K562 (cell line): ENCODE measurements at regions not wholly inside any gene's neighbourhood (a gene's known extent, or its start where the extent isn't known, plus 50 kb on each side); places are given as distances from the start of the nearest gene placed in this dataset.

Experiments
- ATAC-seq: fragments of 200-7000 bp; cut with Tn5 transposase; 3 replicates; pipeline ENCODE4 v1.9.1; 2020; ENCODE audit warnings: moderate library complexity
- BruUV-seq: library from RNA; stranded (reverse); fragments of 400-500 nt; replicated peaks from 2 replicates; lab custom pipeline; 2021; lab: Mats Ljungman, UMichigan
- CTCF ChIA-PET: fragments of 300-600 bp; formaldehyde crosslinking; extraction: SDS; loops from one replicate; lab custom pipeline; 2021; ENCODE audit warnings: low intra/inter-chr PET ratio; lab: Yijun Ruan, JAX
- POLR2A ChIA-PET: fragments of 300-600, 350-650 bp; sonication (Branson Sonifier 250); formaldehyde crosslinking; extraction: SDS; loops from one replicate; lab custom pipeline; 2021; ENCODE audit warnings: antibody characterized with exemption, inconsistent platforms; lab: Yijun Ruan, JAX
- DNase-seq, 4 experiments: peaks; one replicate each; pipeline versions ENCODE4 v3.0.0 to v3.0.0-alpha.2; 2011 to 2018; ENCODE audit warnings: low spot score in 3 of 4, mixed read lengths in 3 of 4; ENCODE audit errors: extremely low read depth in 1 of 4
- FAIRE-seq: peaks from 2 replicates; lab custom pipeline; 2011; peaks lifted over from hg19 to GRCh38; lab: Jason Lieb, UNC
- H2AFZ ChIP-seq: 2 replicates; pipeline ENCODE4 v1.6.0; 2011; ENCODE audit warnings: low read depth, low read length, control low read depth, inconsistent platforms
- H3K27ac ChIP-seq: fragments of 200-600 bp; 3 replicates; pipeline ENCODE4 v1.8.0; 2011; ENCODE audit warnings: low read depth, mild to moderate bottlenecking, control low read depth, inconsistent platforms, low read length, moderate library complexity, mixed read lengths; ENCODE audit errors: extremely low read depth
- H3K27me3 ChIP-seq, 2 experiments: fragments of 300-600 bp in 1 of 2; 2 replicates in 1 of 2; 3 replicates in 1 of 2; pipeline versions ENCODE4 v1.6.0 to v1.8.0; 2011; ENCODE audit warnings: inconsistent platforms in 2 of 2, low read length in 2 of 2, mild to moderate bottlenecking in 1 of 2, mixed read lengths in 1 of 2, moderate library complexity in 1 of 2; ENCODE audit not compliant: control insufficient read depth in 2 of 2, insufficient read depth in 2 of 2
- H3K36me3 ChIP-seq: fragments of 300-600 bp; 3 replicates; pipeline ENCODE4 v1.8.0; 2011; ENCODE audit warnings: mild to moderate bottlenecking, low read length, inconsistent platforms; ENCODE audit not compliant: control insufficient read depth, insufficient read depth
- H3K4me1 ChIP-seq, 2 experiments: fragments of 200-600 bp in 1 of 2; replicated peaks in 1 of 2; 2 replicates in 1 of 2; 3 replicates in 1 of 2; pipeline versions ENCODE4 v1.5.1 to v1.8.0; 2011; ENCODE audit warnings: inconsistent platforms in 2 of 2, low read length in 2 of 2, mild to moderate bottlenecking in 1 of 2, mixed read lengths in 1 of 2, moderate library complexity in 1 of 2; ENCODE audit not compliant: control insufficient read depth in 2 of 2, insufficient read depth in 2 of 2
- H3K4me2 ChIP-seq: 2 replicates; pipeline ENCODE4 v1.6.1; 2011; ENCODE audit warnings: low read length, control low read depth, inconsistent platforms, mixed read lengths; ENCODE audit not compliant: insufficient read depth
- H3K4me3 ChIP-seq: fragments of 200-600 bp; sonication (generic), shearing (Covaris generic); 2 replicates; pipeline ENCODE4 v1.5.1; 2016; ENCODE audit warnings: control low read depth, inconsistent platforms
- H3K79me2 ChIP-seq: fragments of 200-600 bp; 3 replicates; pipeline ENCODE4 v1.8.0; 2011; ENCODE audit warnings: low read length, inconsistent platforms; ENCODE audit not compliant: control insufficient read depth, insufficient read depth
- H3K9ac ChIP-seq, 2 experiments: 2 replicates each; pipeline versions ENCODE4 v1.6.0 to v1.6.1; 2011; ENCODE audit warnings: low read depth in 2 of 2, low read length in 2 of 2, control low read depth in 1 of 2, inconsistent platforms in 1 of 2, mild to moderate bottlenecking in 1 of 2, mixed read lengths in 1 of 2; ENCODE audit not compliant: insufficient read depth in 1 of 2
- H3K9me1 ChIP-seq: one replicate; pipeline ENCODE4 v1.6.0; 2011; ENCODE audit warnings: inconsistent platforms, mild to moderate bottlenecking, low read length, moderate library complexity; ENCODE audit not compliant: control insufficient read depth, insufficient read depth
- H3K9me3 ChIP-seq: replicated peaks from 2 replicates; pipeline ENCODE4 v1.5.1; 2011; ENCODE audit warnings: low read depth, low read length, inconsistent platforms; ENCODE audit not compliant: control insufficient read depth, insufficient read depth
- H4K20me1 ChIP-seq: replicated peaks from 2 replicates; pipeline ENCODE4 v1.6.1; 2011; ENCODE audit warnings: low read length, inconsistent platforms, mixed read lengths; ENCODE audit not compliant: control insufficient read depth, insufficient read depth
- ATF3 ChIP-seq, 2 experiments: fragments of 450-650 bp in 1 of 2; sonication (generic) in 1 of 2; formaldehyde crosslinking in 1 of 2; IDR thresholded peaks in 1 of 2; conservative IDR thresholded peaks in 1 of 2; 2 replicates each; pipeline versions ENCODE4 v1.6.1 to v1.8.1; 2016 to 2023; ENCODE audit warnings: mild to moderate bottlenecking in 2 of 2, moderate library complexity in 2 of 2, inconsistent platforms in 1 of 2, missing genetic modification reagents in 1 of 2
- BCOR ChIP-seq: fragments of 450-650 bp; IDR thresholded peaks from 2 replicates; pipeline ENCODE4 v1.6.1; 2016
- CREM ChIP-seq: IDR thresholded peaks from 2 replicates; pipeline ENCODE4 v1.6.1; 2014; ENCODE audit warnings: antibody characterized with exemption, low read depth
- FOSL1 ChIP-seq: fragments of 200-800 bp; sonication (Bioruptor generic); conservative IDR thresholded peaks from 2 replicates; pipeline ENCODE4 v1.6.1; 2016; ENCODE audit warnings: missing genetic modification characterization, missing compliant biosample characterization
- HDAC6 ChIP-seq: IDR thresholded peaks from 2 replicates; pipeline ENCODE4 v1.6.1; 2012; ENCODE audit warnings: low read depth, mild to moderate bottlenecking, control low read depth, inconsistent platforms, low read length, moderate library complexity
- HMBOX1 ChIP-seq: sonication (generic); IDR thresholded peaks from 2 replicates; pipeline ENCODE4 v1.6.1; 2016
- JUND ChIP-seq, 2 experiments: IDR thresholded peaks; 2 replicates in 1 of 2; 3 replicates in 1 of 2; pipeline ENCODE4 v1.6.1; 2011; ENCODE audit warnings: borderline replicate concordance in 2 of 2, low read depth in 2 of 2, low read length in 2 of 2, improper control_type of control experiment in 1 of 2, missing biosample characterization in 1 of 2, missing genetic modification characterization in 1 of 2, missing genetic modification reagents in 1 of 2
- REST ChIP-seq, 2 experiments: fragments of 450-650 bp; formaldehyde crosslinking in 1 of 2; IDR thresholded peaks; 2 replicates each; pipeline versions ENCODE4 v1.4.0 to v1.6.1; 2014 to 2020; ENCODE audit warnings: mild to moderate bottlenecking in 2 of 2, borderline replicate concordance in 1 of 2, low read depth in 1 of 2
- RFX1 ChIP-seq: fragments of 450-650 bp; IDR thresholded peaks from 2 replicates; pipeline ENCODE4 v1.6.1; 2016; ENCODE audit warnings: mild to moderate bottlenecking, moderate library complexity
- SOX6 ChIP-seq: fragments of 450-650 bp; IDR thresholded peaks from 2 replicates; pipeline ENCODE4 v1.6.1; 2014; ENCODE audit warnings: mild to moderate bottlenecking
- WGBS: fragments of 100-300 bp; shearing (Covaris generic); methylation state at CpG from one replicate; pipeline ENCODE4 v1.1.6; 2016; ENCODE audit warnings: low coverage, mixed read lengths; ENCODE audit not compliant: insufficient coverage; ENCODE audit errors: missing lambda C conversion rate; 5-methylcytosine and 5-hydroxymethylcytosine counted together
- in situ Hi-C: fragments of 300-500 bp; cut with MboI; formaldehyde crosslinking; loops from 4 replicates; pipeline ENCODE4 v1.15.0; 2018; ENCODE audit warnings: inconsistent platforms, mixed read lengths
- intact Hi-C: fragments of 100-400 bp; cut with micrococcal nuclease; formaldehyde crosslinking; loops from 2 replicates; pipeline ENCODE4 v1.14.2; 2022

- 15% methylated on average over 12 of the region's 12 CpGs for WGBS
- ATAC-seq: no peak
- H2AFZ ChIP-seq: no peak overlapping the region
- no peak overlapping the region for H3K4me2 ChIP-seq
- ChIA-PET POLR2A (interaction anchor here (1.0 kb wide), 1 partner anchor 17 kb away, joined by 4 read pairs; no protein-coding TSS in a partner anchor), CTCF (no interaction called here)
- peaks cover 0 to 8% of the 10 kb centered on the region in 2 experiments; a peak in 2 of 5 replicates for H3K27me3 ChIP-seq
- H4K20me1 ChIP-seq: 0 out of 2 replicates have a peak, but pooled peaks cover 3% of the 10 kb centered on the region
- H3K9ac ChIP-seq: no peak overlapping the region
- intact Hi-C loops: no loop called here
- in situ Hi-C loops: no loop called here
- no TSS peak for BruUV-seq
- FAIRE-seq: no peak
- peak in 2 of 4 experiments; percentile 7 to 14 for DNase-seq
- no peak overlapping the region for H3K27ac ChIP-seq
- H3K9me1 ChIP-seq: no peaks in the 10 kb centered on the region
- no peak overlapping the region for H3K4me3 ChIP-seq
- no peaks in the 10 kb centered on the region for H3K4me1 ChIP-seq
- H3K9me3 ChIP-seq: no peaks in the 10 kb centered on the region
- no peaks in the 10 kb centered on the region for H3K79me2 ChIP-seq
- no peaks in the 10 kb centered on the region for H3K36me3 ChIP-seq
- TF ChIP-seq JUND (IDR thresholded peaks at IDR 0.05; ENCODE audit: borderline replicate concordance, low read depth, low read length) (no peak), JUND (tag; IDR thresholded peaks at IDR 0.05; ENCODE audit: borderline replicate concordance, low read depth, low read length) (peak; percentile 27; the same call in 1 of the 3 replicates), RFX1 (no peak), HDAC6 (no peak), REST (IDR thresholded peaks at IDR 0.05; ENCODE audit: borderline replicate concordance) (no peak), REST (CRISPR knock-in tag; IDR thresholded peaks at IDR 0.05; ENCODE audit: low read depth) (no peak), HMBOX1 (peak; percentile 46; the same call in 1 of the 2 replicates), BCOR (0 out of 2 replicates have a peak, but pooled peaks have one; percentile 22), FOSL1 (tag) (peak; percentile 81), SOX6 (0 out of 2 replicates have a peak, but pooled peaks have one; percentile 48), CREM (peak; percentile 12; the same call in 1 of the 2 replicates), ATF3 (IDR thresholded peaks at IDR 0.05) (peak; percentile 75), ATF3 (CRISPR knock-in tag; conservative IDR thresholded peaks at IDR 0.05) (no peak)
These were observed 366.3 kb upstream of the XYLT1 start for GRCh38 chr16:17836868-17837602.
